BE2C (cell line): ENCODE measurements at regions not wholly inside any gene's neighbourhood (a gene's known extent, or its start where the extent isn't known, plus 50 kb on each side); places are given as distances from the start of the nearest gene placed in this dataset.

Source experiments
- DNase-seq: peaks from one replicate; pipeline ENCODE4 v3.0.0-alpha.2; 2020
- H3K27me3 ChIP-seq: fragments of 250-450 bp; sonication (Bioruptor Pico); 2 replicates; pipeline ENCODE4 v1.5.1; 2020; ENCODE audit warnings: mild to moderate bottlenecking
- H3K36me3 ChIP-seq: fragments of 250-450 bp; sonication (Bioruptor Pico); 2 replicates; pipeline ENCODE4 v1.5.1; 2020; ENCODE audit warnings: mild to moderate bottlenecking
- H3K4me1 ChIP-seq: fragments of 250-450 bp; sonication (Bioruptor Pico); 2 replicates; pipeline ENCODE4 v1.5.1; 2020
- H3K4me3 ChIP-seq: 2 replicates; pipeline ENCODE4 v1.5.1; 2011; ENCODE audit warnings: low read depth, low read length
- H3K9me3 ChIP-seq: fragments of 250-450 bp; sonication (Bioruptor Pico); 2 replicates; pipeline ENCODE4 v1.5.1; 2020
- TF ChIP-seq, protein P1 (sequence below): IDR thresholded peaks from 2 replicates; pipeline ENCODE4 v1.5.1; 2012; ENCODE audit warnings: mild to moderate bottlenecking, low read depth, low read length

DNA sequence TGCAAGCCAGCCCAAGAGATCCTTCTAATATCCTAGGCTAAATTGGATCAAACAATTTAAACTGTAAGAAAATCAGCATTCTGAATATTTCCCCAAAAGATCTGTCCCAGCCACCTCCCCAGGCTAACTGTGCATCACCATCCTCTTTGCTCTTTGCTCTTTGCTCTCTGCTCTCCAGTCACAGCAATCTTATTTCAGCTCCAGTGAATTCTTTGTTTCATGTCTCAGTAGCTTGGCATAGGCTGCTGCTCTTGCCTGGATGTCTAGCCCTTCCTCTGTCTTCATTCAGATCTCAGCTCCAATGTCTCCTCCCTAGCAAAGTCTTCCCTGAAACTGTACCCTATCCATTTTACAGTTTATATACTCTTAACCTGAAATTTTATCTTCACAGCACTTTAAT lies 399.8 kb upstream of the USP15 start:
- Histone ChIP-seq H3K27me3 (no peaks in the 10 kb centered on the region), H3K4me1 (no peaks in the 10 kb centered on the region), H3K36me3 (no peaks in the 10 kb centered on the region), H3K9me3 (no peaks in the 10 kb centered on the region), H3K4me3 (no peak overlapping the region)
- TF ChIP-seq, protein P1, sequence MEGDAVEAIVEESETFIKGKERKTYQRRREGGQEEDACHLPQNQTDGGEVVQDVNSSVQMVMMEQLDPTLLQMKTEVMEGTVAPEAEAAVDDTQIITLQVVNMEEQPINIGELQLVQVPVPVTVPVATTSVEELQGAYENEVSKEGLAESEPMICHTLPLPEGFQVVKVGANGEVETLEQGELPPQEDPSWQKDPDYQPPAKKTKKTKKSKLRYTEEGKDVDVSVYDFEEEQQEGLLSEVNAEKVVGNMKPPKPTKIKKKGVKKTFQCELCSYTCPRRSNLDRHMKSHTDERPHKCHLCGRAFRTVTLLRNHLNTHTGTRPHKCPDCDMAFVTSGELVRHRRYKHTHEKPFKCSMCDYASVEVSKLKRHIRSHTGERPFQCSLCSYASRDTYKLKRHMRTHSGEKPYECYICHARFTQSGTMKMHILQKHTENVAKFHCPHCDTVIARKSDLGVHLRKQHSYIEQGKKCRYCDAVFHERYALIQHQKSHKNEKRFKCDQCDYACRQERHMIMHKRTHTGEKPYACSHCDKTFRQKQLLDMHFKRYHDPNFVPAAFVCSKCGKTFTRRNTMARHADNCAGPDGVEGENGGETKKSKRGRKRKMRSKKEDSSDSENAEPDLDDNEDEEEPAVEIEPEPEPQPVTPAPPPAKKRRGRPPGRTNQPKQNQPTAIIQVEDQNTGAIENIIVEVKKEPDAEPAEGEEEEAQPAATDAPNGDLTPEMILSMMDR: no peak
- no peak for DNase-seq

DNA sequence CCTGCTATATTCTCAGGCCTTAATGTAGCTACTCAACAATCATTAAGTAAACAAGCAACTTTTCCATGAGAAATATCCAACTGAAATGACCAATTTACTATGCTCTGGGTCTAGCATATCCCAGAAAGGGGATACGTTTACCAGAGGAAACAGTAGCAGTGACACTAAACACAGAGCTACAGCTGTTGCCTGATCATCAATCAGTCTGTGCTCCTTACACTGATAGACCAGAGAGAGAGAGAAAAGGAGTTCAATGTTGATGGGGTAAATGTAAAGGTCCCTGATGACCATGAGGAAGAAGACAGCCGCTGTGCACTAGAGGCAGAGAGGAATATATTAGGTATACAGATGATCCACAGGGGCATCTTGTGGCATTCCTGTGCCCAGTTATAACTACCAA lies 397.2 kb upstream of the USP15 start:
- Histone ChIP-seq H3K4me1 (no peaks in the 10 kb centered on the region), H3K27me3 (no peaks in the 10 kb centered on the region), H3K4me3 (no peak overlapping the region), H3K9me3 (no peaks in the 10 kb centered on the region), H3K36me3 (no peaks in the 10 kb centered on the region)
- TF ChIP-seq, protein P1: no peak
- DNase-seq: no peak

DNA sequence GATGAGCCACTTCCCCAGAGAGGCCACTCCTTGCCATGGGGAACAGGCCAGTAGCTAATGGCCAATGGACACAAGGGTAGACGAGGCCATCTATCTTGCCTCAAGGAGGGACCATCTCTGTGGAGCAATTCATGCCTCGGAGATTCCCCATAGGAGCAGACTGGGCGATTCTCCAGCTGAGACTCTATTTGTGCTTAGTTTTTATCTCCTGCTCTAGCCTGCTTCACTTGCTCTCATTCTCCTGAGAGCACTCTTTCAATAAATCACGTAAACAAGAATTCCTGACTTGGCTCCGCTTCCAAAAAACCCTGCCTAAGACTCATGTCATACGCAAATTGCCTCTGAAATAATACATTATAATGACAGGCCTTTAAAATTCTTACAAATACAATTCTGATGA lies 396.4 kb upstream of the USP15 start:
- Histone ChIP-seq H3K27me3 (no peaks in the 10 kb centered on the region), H3K4me3 (no peak overlapping the region), H3K4me1 (no peaks in the 10 kb centered on the region), H3K36me3 (no peaks in the 10 kb centered on the region), H3K9me3 (no peaks in the 10 kb centered on the region)
- DNase-seq: no peak
- TF ChIP-seq, protein P1: no peak

DNA sequence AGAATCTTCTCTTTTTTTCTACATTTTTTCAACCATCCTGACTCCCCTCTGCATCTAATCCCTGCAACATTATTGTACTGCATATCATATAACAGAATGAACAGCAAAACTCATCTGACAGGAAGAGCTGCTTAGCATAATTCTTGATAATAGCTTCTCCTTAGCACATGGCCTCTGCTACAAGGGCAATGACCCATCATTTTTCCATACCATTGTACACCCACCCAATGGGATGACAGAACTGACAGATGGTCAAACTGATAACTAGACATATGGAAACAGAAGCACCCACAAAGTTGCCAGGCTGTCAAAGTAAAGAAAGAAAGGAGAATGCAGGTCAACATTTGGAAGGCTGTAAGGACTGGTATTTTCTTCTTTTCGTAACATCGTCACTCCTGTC lies 390.4 kb upstream of the USP15 start:
- no peaks in the 10 kb centered on the region for H3K27me3 ChIP-seq
- no peaks in the 10 kb centered on the region for H3K9me3 ChIP-seq
- no peaks in the 10 kb centered on the region for H3K36me3 ChIP-seq
- no peak overlapping the region for H3K4me3 ChIP-seq
- TF ChIP-seq, protein P1: no peak
- no peaks in the 10 kb centered on the region for H3K4me1 ChIP-seq
- DNase-seq: no peak

DNA sequence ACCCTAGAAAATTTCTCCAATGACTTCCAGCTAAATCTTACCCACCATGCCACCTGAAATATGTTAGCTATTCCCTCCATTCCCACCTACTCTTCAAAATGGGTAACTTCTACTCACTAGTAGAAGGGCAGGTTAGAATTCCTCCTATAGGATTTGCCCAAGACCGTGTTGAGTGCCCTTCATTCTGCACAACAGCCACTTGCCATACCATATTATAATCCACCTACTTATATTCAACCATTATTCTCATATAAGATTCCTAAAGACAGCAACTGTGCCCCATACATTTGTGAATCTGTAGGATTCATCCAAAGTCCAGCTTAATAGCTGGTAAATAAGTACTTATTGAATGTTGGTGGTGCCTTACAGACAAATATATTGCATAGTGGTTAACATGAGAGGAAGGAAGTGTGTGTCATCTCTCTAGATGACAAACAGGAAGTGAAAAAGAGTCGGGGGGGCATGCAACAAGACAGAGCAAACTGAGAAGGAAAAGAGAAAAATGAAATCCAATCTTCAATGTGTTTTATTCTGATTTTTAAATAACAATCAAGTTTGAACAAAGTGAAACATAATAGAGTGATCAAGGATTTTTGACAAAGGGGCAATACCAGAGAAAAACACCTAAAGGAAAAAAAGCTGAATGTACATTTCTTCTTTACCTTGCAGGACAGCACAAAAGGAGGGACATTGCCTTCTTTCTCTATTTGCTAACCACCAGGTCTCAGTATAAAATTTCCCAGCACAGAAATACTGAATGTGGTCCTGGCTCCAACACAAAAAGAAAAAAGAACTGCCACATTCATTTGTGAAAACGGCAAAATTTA lies 389.3 kb upstream of the USP15 start:
- H3K4me3 ChIP-seq: no peak overlapping the region
- TF ChIP-seq, protein P1: no peak
- H3K36me3 ChIP-seq: no peaks in the 10 kb centered on the region
- no peak for DNase-seq
- no peaks in the 10 kb centered on the region for H3K27me3 ChIP-seq
- no peaks in the 10 kb centered on the region for H3K9me3 ChIP-seq
- H3K4me1 ChIP-seq: no peaks in the 10 kb centered on the region

DNA sequence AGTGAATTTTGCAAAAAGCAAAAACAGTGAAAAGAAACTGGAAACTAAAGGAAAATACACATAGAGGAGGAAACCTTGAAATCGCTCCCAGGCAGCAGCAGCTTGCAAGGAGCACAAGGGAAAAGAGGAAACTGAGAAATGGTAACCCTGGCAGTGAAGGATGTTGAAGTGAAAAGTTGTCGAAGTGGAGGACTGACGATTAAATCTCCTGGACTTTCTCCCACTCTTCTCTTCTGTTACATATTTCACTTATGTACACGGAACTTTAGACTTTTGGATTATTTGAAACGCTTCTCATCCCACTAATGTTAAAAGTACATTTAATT lies 388.8 kb upstream of the USP15 start:
- no peak for DNase-seq
- TF ChIP-seq, protein P1: no peak
- no peaks in the 10 kb centered on the region for H3K9me3 ChIP-seq
- no peaks in the 10 kb centered on the region for H3K4me1 ChIP-seq
- no peaks in the 10 kb centered on the region for H3K36me3 ChIP-seq
- H3K27me3 ChIP-seq: no peaks in the 10 kb centered on the region
- no peak overlapping the region for H3K4me3 ChIP-seq
